Neutrophil (primary cell): ENCODE measurements at regions not wholly inside any gene's neighbourhood (a gene's known extent, or its start where the extent isn't known, plus 50 kb on each side); places are given as distances from the start of the nearest gene placed in this dataset.

Source experiments
- H3K27ac ChIP-seq: fragments of 200-600 bp; sonication (generic); 2 replicates; pipeline ENCODE4 v1.5.1; 2016; ENCODE audit warnings: mild to moderate bottlenecking, moderate library complexity
- H3K27me3 ChIP-seq: fragments of 200-600 bp; sonication (generic); 2 replicates; pipeline ENCODE4 v1.6.0; 2016; ENCODE audit warnings: mild to moderate bottlenecking
- H3K36me3 ChIP-seq: fragments of 200-600 bp; sonication (generic); 2 replicates; pipeline ENCODE4 v1.5.1; 2017
- H3K4me1 ChIP-seq, 2 experiments: fragments of 200-600 bp in 1 of 2; sonication (generic) in 1 of 2; 1 replicate in 1 of 2; 2 replicates in 1 of 2; pipeline versions ENCODE4 v1.5.1 to v1.6.1; 2013 to 2016; ENCODE audit warnings: low read depth in 1 of 2, low read length in 1 of 2, mild to moderate bottlenecking in 1 of 2, moderate library complexity in 1 of 2; ENCODE audit not compliant: control insufficient read depth in 1 of 2, insufficient read depth in 1 of 2
- H3K4me3 ChIP-seq, 2 experiments: fragments of 200-600 bp in 1 of 2; sonication (generic) in 1 of 2; 1 replicate in 1 of 2; 2 replicates in 1 of 2; pipeline ENCODE4 v1.5.1; 2013 to 2016; ENCODE audit warnings: low read depth in 1 of 2, low read length in 1 of 2, mild to moderate bottlenecking in 1 of 2, moderate library complexity in 1 of 2
- H3K9me3 ChIP-seq: fragments of 200-600 bp; sonication (generic); 2 replicates; pipeline ENCODE4 v1.5.1; 2016
- TF ChIP-seq, protein P1 (sequence below): fragments of 200-600 bp; sonication (generic); IDR thresholded peaks from 2 replicates; pipeline ENCODE4 v1.5.1; 2016; ENCODE audit warnings: antibody characterized with exemption

DNA sequence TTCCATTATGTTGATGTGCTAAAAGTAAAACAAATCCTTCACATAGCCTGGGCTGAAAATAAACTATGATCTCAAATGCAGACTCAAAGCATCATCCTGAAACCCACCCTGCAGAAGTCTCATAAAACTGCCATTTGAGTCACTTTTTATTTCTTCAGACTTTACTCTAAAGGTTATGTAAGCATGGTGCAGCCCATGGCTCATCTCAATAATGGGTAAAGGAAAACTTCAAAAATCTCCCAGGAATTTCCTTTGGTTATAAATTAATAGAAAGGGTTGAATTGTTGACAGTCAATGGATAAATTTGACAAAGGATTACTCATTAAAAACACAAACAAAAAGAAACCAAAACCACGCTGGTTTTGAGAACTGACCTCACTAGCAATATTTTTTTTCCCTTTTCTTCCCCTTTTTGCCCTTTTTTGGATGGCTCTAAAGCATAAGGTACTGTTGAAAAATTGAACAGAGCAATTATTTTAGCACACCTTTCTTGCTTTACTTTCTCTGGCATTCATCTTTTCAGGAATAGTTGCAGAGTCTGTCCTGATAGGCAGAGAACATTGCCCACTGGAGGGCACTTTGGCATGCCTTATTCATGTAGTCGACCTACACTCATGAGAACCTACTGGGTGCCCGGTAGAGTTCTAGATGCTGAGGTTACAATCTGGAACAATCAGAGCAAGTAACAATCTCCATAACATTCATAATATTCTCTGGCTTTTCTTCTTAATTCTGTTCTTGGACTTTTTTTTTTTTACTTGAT lies 191.4 kb downstream of the TMEM167A start:
- Histone ChIP-seq H3K27ac (no peak overlapping the region), H3K36me3 (no peaks in the 10 kb centered on the region), H3K9me3 (peaks cover 2% of the 10 kb centered on the region), H3K4me1 (no peaks in the 10 kb centered on the region), H3K27me3 (no peaks in the 10 kb centered on the region), H3K4me3 (no peak overlapping the region)
- TF ChIP-seq, protein P1, sequence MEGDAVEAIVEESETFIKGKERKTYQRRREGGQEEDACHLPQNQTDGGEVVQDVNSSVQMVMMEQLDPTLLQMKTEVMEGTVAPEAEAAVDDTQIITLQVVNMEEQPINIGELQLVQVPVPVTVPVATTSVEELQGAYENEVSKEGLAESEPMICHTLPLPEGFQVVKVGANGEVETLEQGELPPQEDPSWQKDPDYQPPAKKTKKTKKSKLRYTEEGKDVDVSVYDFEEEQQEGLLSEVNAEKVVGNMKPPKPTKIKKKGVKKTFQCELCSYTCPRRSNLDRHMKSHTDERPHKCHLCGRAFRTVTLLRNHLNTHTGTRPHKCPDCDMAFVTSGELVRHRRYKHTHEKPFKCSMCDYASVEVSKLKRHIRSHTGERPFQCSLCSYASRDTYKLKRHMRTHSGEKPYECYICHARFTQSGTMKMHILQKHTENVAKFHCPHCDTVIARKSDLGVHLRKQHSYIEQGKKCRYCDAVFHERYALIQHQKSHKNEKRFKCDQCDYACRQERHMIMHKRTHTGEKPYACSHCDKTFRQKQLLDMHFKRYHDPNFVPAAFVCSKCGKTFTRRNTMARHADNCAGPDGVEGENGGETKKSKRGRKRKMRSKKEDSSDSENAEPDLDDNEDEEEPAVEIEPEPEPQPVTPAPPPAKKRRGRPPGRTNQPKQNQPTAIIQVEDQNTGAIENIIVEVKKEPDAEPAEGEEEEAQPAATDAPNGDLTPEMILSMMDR, result no peak

DNA sequence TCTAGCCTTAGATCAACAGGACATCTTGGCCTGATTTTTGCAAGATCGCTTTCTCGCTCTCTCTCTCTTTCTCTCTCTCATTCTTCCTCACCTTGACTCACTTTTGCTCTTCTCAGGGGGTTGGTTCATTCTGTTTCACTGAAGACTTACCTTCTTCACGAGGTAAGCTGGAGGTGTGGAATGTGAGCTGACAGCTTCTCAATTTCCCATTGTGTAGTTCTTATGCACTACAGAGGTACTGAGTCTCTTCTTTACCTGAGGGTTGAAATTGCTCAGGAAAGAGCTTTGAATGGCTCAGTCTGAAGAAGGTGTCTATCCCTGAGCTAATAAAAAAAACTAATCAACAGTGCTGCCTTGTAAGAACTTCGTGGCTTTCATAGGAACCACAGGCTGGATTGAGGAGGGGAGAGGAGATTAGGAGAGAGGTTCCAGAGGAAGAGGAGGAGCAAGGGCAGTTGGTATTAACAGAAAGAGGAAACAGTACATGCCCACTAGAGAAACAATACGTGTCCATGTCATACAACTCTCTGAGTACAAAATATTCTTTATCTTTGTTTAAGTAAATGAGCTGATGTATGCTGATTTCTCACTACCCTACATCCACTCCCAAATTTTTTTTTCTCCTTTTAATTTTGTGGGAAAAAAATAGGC lies 192.2 kb downstream of the TMEM167A start:
- no peak overlapping the region for H3K4me3 ChIP-seq
- peaks cover 5% of the 10 kb centered on the region for H3K9me3 ChIP-seq
- no peaks in the 10 kb centered on the region for H3K4me1 ChIP-seq
- no peaks in the 10 kb centered on the region for H3K36me3 ChIP-seq
- TF ChIP-seq, protein P1, result no peak
- H3K27ac ChIP-seq, result no peak overlapping the region
- no peaks in the 10 kb centered on the region for H3K27me3 ChIP-seq

DNA sequence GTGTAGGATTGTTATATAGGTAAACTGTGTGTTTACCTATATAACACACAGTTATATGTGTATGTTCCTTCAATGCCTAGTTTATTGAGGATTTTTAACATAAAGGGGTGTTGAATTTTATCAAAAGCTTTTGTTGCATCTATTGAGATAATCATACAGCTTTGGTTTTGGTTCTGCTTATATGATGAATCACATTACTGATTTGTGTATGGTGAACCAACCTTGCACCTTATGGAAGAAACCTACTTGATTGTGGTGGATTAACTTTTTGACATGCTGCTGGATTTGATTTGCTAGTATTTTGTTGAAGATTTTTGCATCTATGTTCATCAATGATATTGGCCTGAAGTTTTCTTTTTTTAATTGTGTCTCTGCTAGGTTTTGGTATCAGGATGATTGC lies 194.9 kb downstream of the TMEM167A start:
- H3K27ac ChIP-seq, result no peak overlapping the region
- H3K36me3 ChIP-seq, result no peaks in the 10 kb centered on the region
- TF ChIP-seq, protein P1, result no peak
- peaks cover 5% of the 10 kb centered on the region for H3K9me3 ChIP-seq
- H3K4me3 ChIP-seq, result no peak overlapping the region
- H3K27me3 ChIP-seq, result no peaks in the 10 kb centered on the region
- H3K4me1 ChIP-seq, result no peaks in the 10 kb centered on the region

DNA sequence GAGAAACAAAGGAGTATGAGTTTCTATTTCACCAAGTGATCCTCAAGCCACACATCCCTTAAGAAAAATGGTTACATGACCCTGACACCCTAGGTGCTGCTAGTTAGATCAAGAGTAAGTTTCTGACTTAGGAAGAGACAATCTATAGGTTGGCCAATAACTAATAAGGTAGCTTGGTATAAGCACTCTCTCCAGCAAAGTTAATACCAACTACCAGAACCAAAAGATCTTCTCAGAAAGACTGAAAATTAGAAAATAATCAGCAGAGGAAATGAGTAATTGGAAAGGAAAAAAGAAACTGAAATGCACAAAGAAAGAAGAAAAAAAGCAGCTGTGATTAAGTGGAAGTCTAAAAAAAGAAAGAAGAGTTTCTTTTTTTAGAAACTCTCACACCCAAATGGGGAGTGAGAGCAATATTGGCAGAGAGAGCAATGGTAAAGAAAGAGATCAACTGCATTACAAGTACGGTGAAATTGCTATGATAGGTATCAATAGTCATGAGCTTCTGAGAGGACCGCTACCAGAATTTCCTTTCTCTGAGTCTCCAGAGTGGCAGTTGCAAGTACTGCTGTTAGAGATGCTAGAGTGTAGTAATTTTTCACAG lies 195.5 kb downstream of the TMEM167A start:
- H3K4me1 ChIP-seq, result no peaks in the 10 kb centered on the region
- H3K27me3 ChIP-seq, result no peaks in the 10 kb centered on the region
- no peak overlapping the region for H3K27ac ChIP-seq
- no peak overlapping the region for H3K4me3 ChIP-seq
- H3K9me3 ChIP-seq, result peaks cover 5% of the 10 kb centered on the region
- no peaks in the 10 kb centered on the region for H3K36me3 ChIP-seq
- TF ChIP-seq, protein P1, result no peak

DNA sequence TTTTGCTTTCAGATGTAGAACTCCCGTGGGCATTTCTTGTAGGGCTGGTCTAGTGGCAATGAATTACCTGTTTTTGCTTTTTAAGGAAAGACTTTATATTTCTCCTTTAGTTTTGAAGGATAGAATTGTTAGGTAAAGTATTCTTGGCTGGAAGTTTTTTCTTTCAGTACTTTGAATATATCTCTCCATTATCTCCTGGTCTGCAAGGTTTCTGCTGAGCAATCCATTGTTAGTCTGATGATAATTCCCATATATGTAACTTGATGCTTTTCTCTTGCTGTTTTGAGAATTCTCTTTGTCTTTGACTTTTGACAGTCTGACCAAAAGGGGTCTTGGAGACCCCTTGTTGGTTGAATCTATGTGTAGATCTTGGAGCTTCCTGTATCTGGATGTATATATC lies 198.1 kb downstream of the TMEM167A start:
- TF ChIP-seq, protein P1, result no peak
- no peak overlapping the region for H3K27ac ChIP-seq
- no peaks in the 10 kb centered on the region for H3K4me1 ChIP-seq
- peaks cover 5% of the 10 kb centered on the region for H3K9me3 ChIP-seq
- H3K27me3 ChIP-seq, result no peaks in the 10 kb centered on the region
- no peak overlapping the region for H3K4me3 ChIP-seq
- no peaks in the 10 kb centered on the region for H3K36me3 ChIP-seq
